Panc1 (cell line): ENCODE measurements at regions not wholly inside any gene's neighbourhood (a gene's known extent, or its start where the extent isn't known, plus 50 kb on each side); places are given as distances from the start of the nearest gene placed in this dataset.

ENCODE experiments used
- SIN3A ChIP-seq: IDR thresholded peaks from 2 replicates; pipeline ENCODE4 v1.6.1; 2012; ENCODE audit warnings: low read depth, mild to moderate bottlenecking, low read length, moderate library complexity, borderline replicate concordance; ENCODE audit not compliant: insufficient read depth
- TCF7L2 ChIP-seq: IDR thresholded peaks from 2 replicates; pipeline ENCODE4 v1.6.1; 2011; ENCODE audit warnings: mild to moderate bottlenecking, low read depth, low read length, inconsistent platforms
- TF ChIP-seq, protein P1 (sequence below): fragments of 450-650 bp; IDR thresholded peaks from 2 replicates; pipeline ENCODE4 v1.5.1; 2017; ENCODE audit warnings: mild to moderate bottlenecking
- TF ChIP-seq, protein P2 (sequence below), 2 experiments: IDR thresholded peaks; 2 replicates each; pipeline ENCODE4 v1.6.1; 2011 to 2012; ENCODE audit warnings: low read depth in 2 of 2, control low read depth in 1 of 2, low read length in 1 of 2, mild to moderate bottlenecking in 1 of 2, moderate library complexity in 1 of 2; ENCODE audit not compliant: insufficient read depth in 1 of 2

DNA sequence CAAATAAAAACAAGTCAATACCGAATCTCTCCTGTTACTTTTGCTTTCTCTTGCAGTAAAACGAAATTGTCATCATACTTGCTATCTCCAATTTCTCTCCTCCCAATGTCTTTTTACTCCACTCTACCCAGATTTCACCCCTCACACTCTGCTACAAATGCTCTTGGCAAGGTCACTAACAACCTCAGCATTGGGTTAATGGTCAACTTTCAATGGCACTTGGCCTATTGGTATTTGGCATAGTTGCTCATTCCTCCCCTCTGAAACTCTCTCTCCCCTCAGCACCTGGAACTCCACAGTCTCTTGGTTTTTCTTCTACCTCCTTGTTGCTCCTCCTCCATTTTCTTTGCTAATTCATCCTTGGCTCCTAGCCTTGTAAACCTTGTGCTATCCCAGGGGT lies 367.3 kb downstream of the PTPRU start:
- TF ChIP-seq, protein P1, sequence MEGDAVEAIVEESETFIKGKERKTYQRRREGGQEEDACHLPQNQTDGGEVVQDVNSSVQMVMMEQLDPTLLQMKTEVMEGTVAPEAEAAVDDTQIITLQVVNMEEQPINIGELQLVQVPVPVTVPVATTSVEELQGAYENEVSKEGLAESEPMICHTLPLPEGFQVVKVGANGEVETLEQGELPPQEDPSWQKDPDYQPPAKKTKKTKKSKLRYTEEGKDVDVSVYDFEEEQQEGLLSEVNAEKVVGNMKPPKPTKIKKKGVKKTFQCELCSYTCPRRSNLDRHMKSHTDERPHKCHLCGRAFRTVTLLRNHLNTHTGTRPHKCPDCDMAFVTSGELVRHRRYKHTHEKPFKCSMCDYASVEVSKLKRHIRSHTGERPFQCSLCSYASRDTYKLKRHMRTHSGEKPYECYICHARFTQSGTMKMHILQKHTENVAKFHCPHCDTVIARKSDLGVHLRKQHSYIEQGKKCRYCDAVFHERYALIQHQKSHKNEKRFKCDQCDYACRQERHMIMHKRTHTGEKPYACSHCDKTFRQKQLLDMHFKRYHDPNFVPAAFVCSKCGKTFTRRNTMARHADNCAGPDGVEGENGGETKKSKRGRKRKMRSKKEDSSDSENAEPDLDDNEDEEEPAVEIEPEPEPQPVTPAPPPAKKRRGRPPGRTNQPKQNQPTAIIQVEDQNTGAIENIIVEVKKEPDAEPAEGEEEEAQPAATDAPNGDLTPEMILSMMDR, result no peak
- TF ChIP-seq, protein P2, sequence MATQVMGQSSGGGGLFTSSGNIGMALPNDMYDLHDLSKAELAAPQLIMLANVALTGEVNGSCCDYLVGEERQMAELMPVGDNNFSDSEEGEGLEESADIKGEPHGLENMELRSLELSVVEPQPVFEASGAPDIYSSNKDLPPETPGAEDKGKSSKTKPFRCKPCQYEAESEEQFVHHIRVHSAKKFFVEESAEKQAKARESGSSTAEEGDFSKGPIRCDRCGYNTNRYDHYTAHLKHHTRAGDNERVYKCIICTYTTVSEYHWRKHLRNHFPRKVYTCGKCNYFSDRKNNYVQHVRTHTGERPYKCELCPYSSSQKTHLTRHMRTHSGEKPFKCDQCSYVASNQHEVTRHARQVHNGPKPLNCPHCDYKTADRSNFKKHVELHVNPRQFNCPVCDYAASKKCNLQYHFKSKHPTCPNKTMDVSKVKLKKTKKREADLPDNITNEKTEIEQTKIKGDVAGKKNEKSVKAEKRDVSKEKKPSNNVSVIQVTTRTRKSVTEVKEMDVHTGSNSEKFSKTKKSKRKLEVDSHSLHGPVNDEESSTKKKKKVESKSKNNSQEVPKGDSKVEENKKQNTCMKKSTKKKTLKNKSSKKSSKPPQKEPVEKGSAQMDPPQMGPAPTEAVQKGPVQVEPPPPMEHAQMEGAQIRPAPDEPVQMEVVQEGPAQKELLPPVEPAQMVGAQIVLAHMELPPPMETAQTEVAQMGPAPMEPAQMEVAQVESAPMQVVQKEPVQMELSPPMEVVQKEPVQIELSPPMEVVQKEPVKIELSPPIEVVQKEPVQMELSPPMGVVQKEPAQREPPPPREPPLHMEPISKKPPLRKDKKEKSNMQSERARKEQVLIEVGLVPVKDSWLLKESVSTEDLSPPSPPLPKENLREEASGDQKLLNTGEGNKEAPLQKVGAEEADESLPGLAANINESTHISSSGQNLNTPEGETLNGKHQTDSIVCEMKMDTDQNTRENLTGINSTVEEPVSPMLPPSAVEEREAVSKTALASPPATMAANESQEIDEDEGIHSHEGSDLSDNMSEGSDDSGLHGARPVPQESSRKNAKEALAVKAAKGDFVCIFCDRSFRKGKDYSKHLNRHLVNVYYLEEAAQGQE (IDR thresholded peaks at IDR 0.05; ENCODE audit: insufficient read depth in 1 of 2, low read depth in 2 of 2, low read length in 1 of 2), result no peak
- TF ChIP-seq SIN3A (no peak), TCF7L2 (no peak)
